Stimulated activated CD8-positive, alpha-beta memory T cell treated with anti-CD3 and anti-CD28 coated beads, Interleukin-4, amount 100 ng/mL, for 4 hours (primary cell): ENCODE measurements at regions not wholly inside any gene's neighbourhood (a gene's known extent, or its start where the extent isn't known, plus 50 kb on each side); places are given as distances from the start of the nearest gene placed in this dataset.
"Not testable (repeated sequence)": the region's sequence is repeated elsewhere in the genome, so short reads cannot be mapped to it uniquely, and the experiment has no call there.

Experiments used
- DNase-seq, 2 donors: peaks; one replicate each; pipeline ENCODE4 v3.0.0-alpha.2; 2020; ENCODE audit warnings: low read depth in 2 of 2, low spot score in 1 of 2

- no peak for DNase-seq
Measured at GRCh38 chr17:14744761-14745473, 444.0 kb downstream of the HS3ST3B1 start.

GRCh38 chr17:14741491-14741890, 440.6 kb downstream of the HS3ST3B1 start:
- no peak for DNase-seq

- DNase-seq: no peak
Measured at GRCh38 chr17:14739656-14740431, 439.0 kb downstream of the HS3ST3B1 start.

- DNase-seq: no peak
Measured at GRCh38 chr17:14738652-14738988, 437.7 kb downstream of the HS3ST3B1 start.

GRCh38 chr17:14737984-14738651, 437.2 kb downstream of the HS3ST3B1 start:
- no peak for DNase-seq

GRCh38 chr17:14736631-14737030, 435.8 kb downstream of the HS3ST3B1 start:
- no peak for DNase-seq

- no peak for DNase-seq
Measured at GRCh38 chr17:14733376-14733775, 432.5 kb downstream of the HS3ST3B1 start.

GRCh38 chr17:14732211-14732610, 431.3 kb downstream of the HS3ST3B1 start:
- no peak for DNase-seq

- no peak for DNase-seq
Measured at GRCh38 chr17:14731591-14731990, 430.7 kb downstream of the HS3ST3B1 start.

GRCh38 chr17:14730821-14731220, 429.9 kb downstream of the HS3ST3B1 start:
- no peak for DNase-seq

GRCh38 chr17:14725729-14726128, 424.8 kb downstream of the HS3ST3B1 start:
- no peak for DNase-seq

GRCh38 chr17:14724770-14725169, 423.9 kb downstream of the HS3ST3B1 start:
- no peak for DNase-seq

GRCh38 chr17:14723349-14723748, 422.5 kb downstream of the HS3ST3B1 start:
- DNase-seq: not testable (repeated sequence)

- no peak for DNase-seq
Measured at GRCh38 chr17:14719942-14720341, 419.1 kb downstream of the HS3ST3B1 start.

- no peak for DNase-seq
Measured at GRCh38 chr17:14717859-14718258, 417.0 kb downstream of the HS3ST3B1 start.

- DNase-seq: no peak
Measured at GRCh38 chr17:14715561-14715960, 414.7 kb downstream of the HS3ST3B1 start.

- no peak for DNase-seq
Measured at GRCh38 chr17:14712611-14713021, 411.7 kb downstream of the HS3ST3B1 start.

GRCh38 chr17:14704121-14704520, 403.2 kb downstream of the HS3ST3B1 start:
- no peak for DNase-seq

- no peak for DNase-seq
Measured at GRCh38 chr17:14701886-14702285, 401.0 kb downstream of the HS3ST3B1 start.

- DNase-seq: no peak
Measured at GRCh38 chr17:14699574-14700185, 398.8 kb downstream of the HS3ST3B1 start.

- DNase-seq: no peak
Measured at GRCh38 chr17:14693382-14693781, 392.5 kb downstream of the HS3ST3B1 start.

GRCh38 chr17:14690704-14691103, 389.8 kb downstream of the HS3ST3B1 start:
- DNase-seq: no peak
